ENCODE measurements at regions not wholly inside any gene's neighbourhood (a gene's known extent, or its start where the extent isn't known, plus 50 kb on each side); places are given as distances from the start of the nearest gene placed in this dataset.

GRCh38 chr11:19398273-19398672, 157.5 kb upstream of the E2F8 start:
- TF ChIP-seq CREB5 (CRISPR knock-in tag; IDR thresholded peaks at IDR 0.05; ENCODE audit: low read depth) (no peak), PATZ1 (CRISPR knock-in tag; IDR thresholded peaks at IDR 0.05; ENCODE audit: borderline replicate concordance) (no peak), ZFP30 (CRISPR knock-in tag; IDR thresholded peaks at IDR 0.05) (no peak), TOX (CRISPR knock-in tag; IDR thresholded peaks at IDR 0.05; ENCODE audit: borderline replicate concordance) (no peak), SNAI2 (CRISPR knock-in tag; IDR thresholded peaks at IDR 0.05) (no peak)
